Thyroid gland (tissue), 4 donors: ENCODE measurements at regions not wholly inside any gene's neighbourhood (a gene's known extent, or its start where the extent isn't known, plus 50 kb on each side); places are given as distances from the start of the nearest gene placed in this dataset.

Source experiments
- DNase-seq, 2 donors: peaks; one replicate each; pipeline ENCODE4 v3.0.0-alpha.2; 2019
- H3K27ac ChIP-seq, 3 donors: fragments of 200-600 bp; sonication (generic); 1 replicate in 2 of 3; 2 replicates in 1 of 3; pipeline ENCODE4 v1.5.1; 2016 to 2019; ENCODE audit warnings: mild to moderate bottlenecking in 1 of 3, moderate library complexity in 1 of 3
- H3K27me3 ChIP-seq: fragments of 200-600 bp; sonication (generic); one replicate; pipeline ENCODE4 v1.5.1; 2019
- H3K36me3 ChIP-seq, 2 donors: fragments of 200-600 bp; sonication (generic); one replicate each; pipeline ENCODE4 v1.5.1; 2016 to 2019
- H3K4me1 ChIP-seq, 2 donors: fragments of 200-600 bp; sonication (generic); one replicate each; pipeline ENCODE4 v1.5.1; 2017 to 2019
- H3K4me3 ChIP-seq, 3 donors: fragments of 200-600 bp; sonication (generic); replicated peaks in 1 of 3; 1 replicate in 2 of 3; 2 replicates in 1 of 3; pipeline ENCODE4 v1.5.1; 2016; ENCODE audit warnings: mild to moderate bottlenecking in 1 of 3
- H3K9me3 ChIP-seq: fragments of 200-600 bp; sonication (generic); one replicate; pipeline ENCODE4 v1.5.1; 2017
- POLR2A ChIP-seq, 2 donors: fragments of 450-650 bp; IDR thresholded peaks; one replicate each; pipeline ENCODE4 v1.6.1; 2017; ENCODE audit warnings: antibody characterized with exemption in 2 of 2, mild to moderate bottlenecking in 2 of 2, moderate library complexity in 1 of 2
- WGBS, 2 donors: methylation state at CpG; one replicate each; pipeline ENCODE4 v1.1.5; 2017; 5-methylcytosine and 5-hydroxymethylcytosine counted together
- intact Hi-C: fragments of 100-400 bp; cut with DNase I; formaldehyde crosslinking; loops from one replicate; pipeline ENCODE4 v1.15.1; 2023
- TF ChIP-seq, protein P1 (sequence below), 6 experiments: fragments of 200-600 bp in 3 of 6; fragments of 450-650 bp in 3 of 6; sonication (generic) in 3 of 6; IDR thresholded peaks; one replicate each; pipeline ENCODE4 v1.5.1; 2016 to 2019; ENCODE audit warnings: antibody characterized with exemption in 6 of 6, mild to moderate bottlenecking in 2 of 6, inconsistent platforms in 1 of 6, moderate library complexity in 1 of 6

DNA sequence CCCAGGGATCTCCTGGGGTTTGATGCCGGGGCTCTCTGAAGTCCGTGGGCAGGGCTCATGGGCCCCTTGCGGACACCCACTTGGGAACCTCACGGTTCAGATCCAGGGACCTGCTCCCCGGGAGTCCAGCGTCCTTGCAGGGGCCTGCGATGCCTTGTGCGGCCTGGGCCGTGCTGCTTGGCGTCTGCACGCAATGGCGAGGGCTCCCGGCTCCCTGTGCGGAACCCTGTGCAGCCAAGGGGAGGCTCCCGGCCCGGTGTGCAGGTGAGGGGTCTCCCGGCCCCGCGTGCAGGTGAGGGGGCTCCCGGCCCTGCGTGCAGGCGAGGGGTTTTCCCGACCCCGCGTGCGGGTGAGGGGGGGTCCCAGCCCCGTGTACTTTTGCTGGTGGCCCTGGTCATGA lies 146.7 kb downstream of the DNAJB6 start:
- Histone ChIP-seq H3K36me3 (no peaks in the 10 kb centered on the region), H3K4me3 (no peak overlapping the region), H3K9me3 (no peaks in the 10 kb centered on the region), H3K27ac (no peak overlapping the region), H3K27me3 (no peaks in the 10 kb centered on the region), H3K4me1 (no peaks in the 10 kb centered on the region)
- no peak for TF ChIP-seq POLR2A (IDR thresholded peaks at IDR 0.05)
- TF ChIP-seq, protein P1, sequence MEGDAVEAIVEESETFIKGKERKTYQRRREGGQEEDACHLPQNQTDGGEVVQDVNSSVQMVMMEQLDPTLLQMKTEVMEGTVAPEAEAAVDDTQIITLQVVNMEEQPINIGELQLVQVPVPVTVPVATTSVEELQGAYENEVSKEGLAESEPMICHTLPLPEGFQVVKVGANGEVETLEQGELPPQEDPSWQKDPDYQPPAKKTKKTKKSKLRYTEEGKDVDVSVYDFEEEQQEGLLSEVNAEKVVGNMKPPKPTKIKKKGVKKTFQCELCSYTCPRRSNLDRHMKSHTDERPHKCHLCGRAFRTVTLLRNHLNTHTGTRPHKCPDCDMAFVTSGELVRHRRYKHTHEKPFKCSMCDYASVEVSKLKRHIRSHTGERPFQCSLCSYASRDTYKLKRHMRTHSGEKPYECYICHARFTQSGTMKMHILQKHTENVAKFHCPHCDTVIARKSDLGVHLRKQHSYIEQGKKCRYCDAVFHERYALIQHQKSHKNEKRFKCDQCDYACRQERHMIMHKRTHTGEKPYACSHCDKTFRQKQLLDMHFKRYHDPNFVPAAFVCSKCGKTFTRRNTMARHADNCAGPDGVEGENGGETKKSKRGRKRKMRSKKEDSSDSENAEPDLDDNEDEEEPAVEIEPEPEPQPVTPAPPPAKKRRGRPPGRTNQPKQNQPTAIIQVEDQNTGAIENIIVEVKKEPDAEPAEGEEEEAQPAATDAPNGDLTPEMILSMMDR (IDR thresholded peaks at IDR 0.05), result no peak
- intact Hi-C loops, result no loop called here
- WGBS, 2 donors, result 71 to 76% methylated on average over 15 to 19 of the region's 27 CpGs
- no peak for DNase-seq

DNA sequence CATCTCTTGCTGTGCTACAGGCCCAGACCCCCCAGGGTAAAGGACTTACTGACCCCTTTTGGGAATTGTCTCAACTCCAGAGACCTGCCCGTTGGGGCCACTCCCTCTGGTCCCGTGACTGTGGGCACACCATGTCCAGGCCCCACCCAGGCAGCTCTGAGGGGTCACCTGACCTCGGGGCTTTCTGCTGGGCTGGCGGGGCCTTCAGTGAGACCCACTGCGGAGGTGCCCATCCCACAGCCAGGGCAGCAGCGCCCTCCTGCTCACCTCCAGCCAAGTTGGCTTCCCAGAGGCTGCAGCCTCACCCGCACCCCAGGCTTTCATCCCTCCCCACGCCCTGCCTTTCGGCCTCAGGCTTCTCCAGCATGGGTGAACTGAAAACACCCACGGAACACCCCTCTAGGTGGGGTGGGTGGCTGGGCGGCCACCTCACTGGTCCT lies 147.2 kb downstream of the DNAJB6 start:
- H3K27me3 ChIP-seq, result no peaks in the 10 kb centered on the region
- no peaks in the 10 kb centered on the region for H3K36me3 ChIP-seq
- no peak overlapping the region for H3K4me3 ChIP-seq
- TF ChIP-seq, protein P1 (IDR thresholded peaks at IDR 0.05), result no peak
- no peak for TF ChIP-seq POLR2A (IDR thresholded peaks at IDR 0.05)
- WGBS, 2 donors, result 93 to 95% methylated on average over 5 to 9 of the region's 11 CpGs
- no peak for DNase-seq
- no peaks in the 10 kb centered on the region for H3K9me3 ChIP-seq
- no peak overlapping the region for H3K27ac ChIP-seq
- intact Hi-C loops, result no loop called here
- H3K4me1 ChIP-seq, result no peaks in the 10 kb centered on the region

GRCh38 chr7:157484411-157485081 lies 147.7 kb downstream of the DNAJB6 start:
- DNase-seq, result no peak
- TF ChIP-seq, protein P1 (IDR thresholded peaks at IDR 0.05), result no peak
- Histone ChIP-seq H3K27me3 (no peaks in the 10 kb centered on the region), H3K4me3 (no peak overlapping the region), H3K27ac (no peak overlapping the region), H3K4me1 (no peaks in the 10 kb centered on the region), H3K9me3 (no peaks in the 10 kb centered on the region), H3K36me3 (no peaks in the 10 kb centered on the region)
- intact Hi-C loops, result no loop called here
- 85 to 86% methylated on average over 27 to 28 of the region's 28 CpGs for WGBS, 2 donors

GRCh38 chr7:157485361-157485831 lies 148.6 kb downstream of the DNAJB6 start:
- no peak overlapping the region for H3K4me3 ChIP-seq
- 80 to 85% methylated on average over 12 of the region's 12 CpGs for WGBS, 2 donors
- intact Hi-C loops, result no loop called here
- H3K4me1 ChIP-seq, result no peaks in the 10 kb centered on the region
- no peak for TF ChIP-seq POLR2A (IDR thresholded peaks at IDR 0.05)
- TF ChIP-seq, protein P1 (IDR thresholded peaks at IDR 0.05), result no peak
- H3K27me3 ChIP-seq, result no peaks in the 10 kb centered on the region
- H3K9me3 ChIP-seq, result no peaks in the 10 kb centered on the region
- no peaks in the 10 kb centered on the region for H3K36me3 ChIP-seq
- H3K27ac ChIP-seq, result no peak overlapping the region
- no peak for DNase-seq

DNA sequence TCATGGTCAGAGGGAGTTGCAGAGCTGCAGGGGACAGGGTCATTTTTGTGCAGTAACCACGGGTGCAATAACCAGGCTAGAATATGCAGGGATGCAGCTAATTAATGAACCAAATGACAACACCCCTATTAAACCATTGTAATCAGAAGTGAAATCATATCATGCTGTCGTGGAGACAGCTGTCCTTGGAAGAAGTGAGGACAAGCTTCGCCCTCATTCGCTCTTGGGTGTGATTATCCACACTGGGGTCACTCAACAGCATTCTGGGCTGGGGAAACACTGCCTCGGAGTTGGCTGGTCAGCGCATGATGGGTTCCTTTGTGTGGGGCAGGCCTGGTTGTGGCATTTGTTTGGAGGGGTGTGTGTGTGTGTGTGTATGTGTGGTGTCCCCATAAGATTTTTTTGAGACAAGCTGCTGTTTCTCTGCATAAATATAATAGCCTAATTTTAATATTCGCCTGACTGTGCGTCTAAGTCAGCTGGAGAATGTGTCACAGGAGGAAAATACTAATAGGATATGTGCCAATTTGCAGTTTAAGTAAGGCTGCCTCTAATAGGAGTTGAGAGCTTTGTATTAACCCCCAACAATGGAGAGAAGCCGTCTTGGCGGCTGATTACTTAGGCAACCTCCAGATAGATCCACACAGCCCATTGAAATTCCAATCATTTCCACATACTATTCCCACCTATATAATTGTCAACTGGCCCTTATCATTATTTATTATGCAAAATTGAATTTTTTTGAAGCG lies 149.4 kb downstream of the DNAJB6 start:
- TF ChIP-seq POLR2A (IDR thresholded peaks at IDR 0.05), result no peak
- TF ChIP-seq, protein P1 (IDR thresholded peaks at IDR 0.05), result no peak
- H3K27me3 ChIP-seq, result no peaks in the 10 kb centered on the region
- H3K27ac ChIP-seq, result no peak overlapping the region
- no peak for DNase-seq
- H3K4me3 ChIP-seq, result no peak overlapping the region
- H3K4me1 ChIP-seq, result no peaks in the 10 kb centered on the region
- no peaks in the 10 kb centered on the region for H3K9me3 ChIP-seq
- 71 to 78% methylated on average over 11 of the region's 11 CpGs for WGBS, 2 donors
- intact Hi-C loops, result no loop called here
- no peaks in the 10 kb centered on the region for H3K36me3 ChIP-seq
